ENCODE measurements at regions not wholly inside any gene's neighbourhood (a gene's known extent, or its start where the extent isn't known, plus 50 kb on each side); places are given as distances from the start of the nearest gene placed in this dataset.

GRCh38 chr13:33953781-33954180 lies 135.8 kb downstream of the RFC3 start:
- no peak for DNase-seq

DNA sequence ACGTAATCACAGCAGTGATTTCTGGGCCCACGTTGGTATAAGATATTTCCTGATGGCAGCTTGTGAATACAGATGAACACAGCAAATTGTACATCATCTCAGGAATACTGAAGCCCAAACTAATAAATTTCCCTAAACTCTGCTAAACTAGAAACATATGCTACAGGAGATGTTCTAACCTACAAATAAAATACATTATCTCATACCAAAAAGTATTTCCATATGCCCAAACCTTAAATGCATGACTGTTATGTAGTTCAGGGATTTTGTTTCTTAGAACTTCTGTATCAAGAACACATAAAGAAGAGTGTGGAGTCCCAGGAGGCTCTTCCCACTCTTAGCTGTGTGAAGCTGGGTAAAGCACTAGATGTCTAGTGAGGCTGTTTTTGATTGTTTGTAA lies 138.4 kb downstream of the RFC3 start:
- DNase-seq = no peak

GRCh38 chr13:33957497-33957905 lies 139.6 kb downstream of the RFC3 start:
- DNase-seq = no peak

DNA sequence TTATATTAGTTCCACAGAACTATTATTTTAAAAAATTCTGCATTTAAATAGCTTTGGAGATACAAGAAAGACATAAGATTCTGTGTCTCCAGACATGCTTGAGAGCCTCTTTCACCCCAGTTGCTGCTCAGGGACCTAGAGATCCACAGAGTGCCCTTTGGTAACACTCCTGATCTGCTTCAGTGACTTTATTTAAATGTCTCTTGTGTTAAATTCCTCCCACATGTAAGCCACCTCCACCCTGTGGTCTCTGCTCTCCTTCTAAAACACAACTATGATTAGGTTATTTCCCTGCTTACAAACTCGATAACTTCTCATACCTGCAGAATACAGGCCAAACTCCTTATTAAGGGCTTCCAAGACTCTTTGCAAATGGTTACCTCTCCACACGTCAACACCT lies 141.0 kb downstream of the RFC3 start:
- no peak for DNase-seq

DNA sequence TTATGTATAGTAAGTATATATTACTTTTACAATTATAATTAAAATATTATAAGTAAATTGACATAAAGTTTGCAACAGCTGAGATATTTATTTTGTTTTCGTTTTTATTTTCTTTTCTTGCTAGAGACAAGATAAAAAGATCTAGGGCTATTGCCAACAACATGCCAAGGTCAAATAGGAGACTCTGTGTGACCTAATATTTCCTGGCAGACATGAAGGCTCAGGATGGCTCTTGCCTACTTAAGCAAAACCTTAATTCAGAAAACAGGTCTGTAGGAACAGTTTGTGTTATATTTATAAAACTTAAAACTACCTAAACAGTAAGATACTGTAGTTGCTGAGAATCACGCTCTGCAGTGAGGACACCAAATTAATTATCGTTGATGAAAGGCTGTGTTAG lies 145.2 kb downstream of the RFC3 start:
- DNase-seq = no peak

- DNase-seq = no peak
Measured at GRCh38 chr13:33963895-33964294, 145.9 kb downstream of the RFC3 start.

- DNase-seq = no peak
Measured at GRCh38 chr13:33968520-33969507, 150.9 kb downstream of the RFC3 start.

DNA sequence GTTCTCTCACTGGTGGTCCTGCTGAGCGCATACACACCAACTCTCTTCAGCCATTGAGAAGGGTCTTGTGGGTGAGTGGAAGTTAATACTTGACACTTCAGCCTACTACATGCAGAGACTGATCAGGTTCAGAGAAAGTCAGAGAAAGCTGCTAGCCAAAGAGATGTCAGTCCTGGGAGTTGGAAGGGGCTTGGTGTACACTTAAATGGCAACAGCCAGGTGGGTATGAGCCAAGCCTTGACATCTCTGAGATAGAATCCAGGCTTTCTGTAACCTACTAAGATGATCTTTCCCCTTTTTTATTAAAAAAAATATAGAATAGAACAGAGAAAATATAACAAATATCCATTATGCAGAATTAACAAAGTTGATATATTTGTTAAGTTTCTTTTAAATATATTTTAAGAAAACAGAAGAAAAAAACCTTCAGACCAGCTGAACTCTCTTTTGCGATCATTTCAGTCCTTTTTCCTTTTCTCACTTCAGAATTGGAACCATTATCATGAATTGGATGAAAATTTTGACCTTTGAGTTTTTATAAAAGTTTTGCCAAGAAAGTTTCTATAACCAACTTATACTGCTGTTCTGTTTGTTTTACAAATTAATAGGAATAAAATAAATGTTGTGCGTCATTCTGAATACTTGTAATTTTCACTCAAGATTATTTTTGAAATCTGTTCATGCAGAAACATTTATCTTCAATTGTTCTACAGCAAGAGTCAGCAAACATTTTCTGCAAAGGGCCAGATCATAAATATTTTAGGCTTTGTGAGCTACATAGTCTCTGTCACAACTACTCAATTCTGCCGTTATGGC lies 153.0 kb downstream of the RFC3 start:
- DNase-seq = no peak

GRCh38 chr13:33971562-33971819 lies 153.5 kb downstream of the RFC3 start:
- DNase-seq = no peak

GRCh38 chr13:33973194-33973593 lies 155.2 kb downstream of the RFC3 start:
- DNase-seq = no peak

GRCh38 chr13:33976965-33977364 lies 159.0 kb downstream of the RFC3 start:
- no peak for DNase-seq

- DNase-seq = no peak
Measured at GRCh38 chr13:33978653-33979052, 160.7 kb downstream of the RFC3 start.

GRCh38 chr13:33992881-33993336 lies 175.0 kb downstream of the RFC3 start:
- no peak for DNase-seq

- no peak for DNase-seq
Measured at GRCh38 chr13:33994198-33994597, 176.2 kb downstream of the RFC3 start.

DNA sequence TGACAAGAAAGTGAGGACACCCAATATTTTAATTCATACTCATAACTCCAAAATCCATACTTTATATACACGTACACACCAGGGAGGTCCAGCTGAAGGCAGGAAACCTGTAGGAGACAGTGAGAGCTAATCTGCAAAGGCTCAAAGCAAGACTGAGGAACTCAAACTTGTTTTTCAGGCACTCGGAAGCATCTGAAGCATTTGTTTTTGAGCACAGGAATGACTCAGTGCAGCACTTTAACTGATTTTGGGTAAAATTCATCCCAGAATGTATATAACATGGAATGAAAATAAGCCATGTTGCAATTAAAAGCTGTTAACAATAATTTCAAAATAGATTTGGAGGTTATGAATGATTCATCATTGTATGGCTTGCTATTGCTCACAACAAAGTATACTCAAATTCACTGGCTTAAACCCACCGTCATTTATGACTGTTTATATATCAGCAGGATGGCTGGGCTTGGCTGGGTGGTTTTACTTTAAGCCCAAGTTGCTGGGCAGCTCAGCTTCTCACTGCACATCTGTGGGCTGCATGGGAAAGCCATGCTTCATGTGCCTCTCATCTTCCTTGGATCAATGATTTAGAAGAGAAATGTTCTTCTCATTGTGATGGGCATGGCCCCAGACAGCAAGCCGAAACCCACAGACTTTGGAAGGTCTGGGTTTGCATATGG lies 177.0 kb downstream of the RFC3 start:
- DNase-seq = no peak

GRCh38 chr13:33996636-33997035 lies 178.7 kb downstream of the RFC3 start:
- no peak for DNase-seq

DNA sequence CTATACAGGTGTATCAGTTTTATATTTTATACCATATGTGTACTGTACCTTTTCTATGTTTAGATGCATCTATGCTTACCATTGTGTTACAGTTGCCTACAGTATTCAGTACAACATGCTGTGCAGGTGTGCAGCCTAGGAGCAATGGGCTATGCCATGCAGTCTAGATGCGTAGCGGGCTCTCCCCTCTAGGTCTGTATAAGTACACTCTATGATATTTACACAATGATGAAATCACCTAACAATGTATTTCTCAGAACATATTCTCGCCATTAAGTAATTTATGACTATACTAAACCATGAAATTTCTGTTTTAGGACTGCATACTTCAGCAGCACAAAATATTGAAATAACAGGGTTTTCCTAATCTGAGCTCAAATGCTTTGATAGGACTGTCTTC lies 179.6 kb downstream of the RFC3 start:
- no peak for DNase-seq

DNA sequence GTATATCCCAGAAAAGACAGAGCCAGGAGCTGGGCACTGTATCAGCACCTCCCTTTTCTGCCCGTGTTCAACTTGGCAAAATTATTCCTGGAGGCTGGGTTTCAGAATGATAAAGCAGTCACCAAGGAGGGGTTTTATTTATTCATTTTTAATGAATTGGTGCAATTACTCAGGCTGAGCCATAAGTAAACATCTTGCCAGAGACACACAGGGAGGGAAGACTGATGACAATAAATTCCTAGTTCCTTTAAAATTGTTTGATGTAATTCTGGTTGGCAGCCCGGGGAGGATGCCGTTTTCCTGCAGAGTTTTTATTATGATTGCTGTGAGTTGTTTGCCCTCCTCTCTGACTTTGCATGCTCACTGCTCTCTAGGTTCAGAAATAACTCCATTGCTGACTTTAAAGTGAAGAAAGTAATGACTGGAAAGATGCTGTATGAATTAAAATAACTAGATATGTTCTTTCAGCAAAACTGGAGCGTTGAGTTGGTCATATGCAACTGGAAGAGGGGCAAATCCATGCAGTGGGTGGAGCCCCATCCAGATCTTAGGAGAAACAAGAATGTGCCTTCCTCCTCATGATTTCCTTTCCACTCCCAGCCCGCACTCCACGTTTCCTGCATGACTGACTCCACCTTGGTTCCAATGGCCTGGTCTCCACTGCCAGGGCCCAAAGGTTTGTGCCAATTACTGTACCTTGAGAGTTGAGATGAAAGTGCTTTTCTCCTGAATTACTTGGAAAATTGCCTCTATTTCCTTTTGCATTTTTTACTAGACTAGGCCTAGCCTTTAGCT lies 182.1 kb downstream of the RFC3 start:
- no peak for DNase-seq

DNA sequence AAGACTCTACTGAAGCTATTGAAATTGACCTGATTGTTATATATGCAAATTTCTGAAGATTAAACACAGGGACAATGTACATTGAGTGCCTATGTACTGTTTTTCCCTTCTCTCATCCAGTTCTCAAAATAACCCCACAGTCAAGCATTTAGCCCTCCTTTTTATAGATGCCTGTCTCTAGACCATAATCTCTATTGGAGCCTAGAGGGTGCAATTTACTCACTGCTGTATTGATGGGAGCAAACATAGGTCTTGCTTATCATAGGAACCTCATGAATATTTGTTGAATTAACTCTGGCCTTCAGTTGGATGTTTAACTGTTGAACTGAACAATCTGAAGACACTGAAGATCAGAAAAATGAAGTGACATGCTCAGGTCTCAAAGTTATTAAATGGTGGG lies 183.0 kb downstream of the RFC3 start:
- DNase-seq = no peak

GRCh38 chr13:34001389-34001788 lies 183.4 kb downstream of the RFC3 start:
- DNase-seq = no peak

DNA sequence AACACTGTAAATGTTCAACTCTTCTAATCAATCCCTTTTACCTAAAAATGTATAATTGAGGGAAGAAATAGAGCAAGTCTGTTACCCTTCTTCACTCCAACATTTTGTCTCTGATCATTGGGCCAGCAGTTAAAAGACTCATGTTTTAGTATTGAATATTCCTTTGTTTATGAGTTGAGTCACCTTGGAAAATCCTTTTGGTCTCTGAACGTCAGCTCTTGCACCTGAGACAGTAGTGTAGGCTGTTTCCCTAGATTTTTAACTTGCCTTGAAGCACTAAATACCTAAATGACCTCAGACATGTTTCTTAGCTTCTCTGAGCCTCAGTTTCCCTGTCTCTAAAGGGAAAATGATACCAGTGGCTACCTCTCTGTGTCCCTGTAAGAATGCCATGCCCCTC lies 184.2 kb downstream of the RFC3 start:
- no peak for DNase-seq

DNA sequence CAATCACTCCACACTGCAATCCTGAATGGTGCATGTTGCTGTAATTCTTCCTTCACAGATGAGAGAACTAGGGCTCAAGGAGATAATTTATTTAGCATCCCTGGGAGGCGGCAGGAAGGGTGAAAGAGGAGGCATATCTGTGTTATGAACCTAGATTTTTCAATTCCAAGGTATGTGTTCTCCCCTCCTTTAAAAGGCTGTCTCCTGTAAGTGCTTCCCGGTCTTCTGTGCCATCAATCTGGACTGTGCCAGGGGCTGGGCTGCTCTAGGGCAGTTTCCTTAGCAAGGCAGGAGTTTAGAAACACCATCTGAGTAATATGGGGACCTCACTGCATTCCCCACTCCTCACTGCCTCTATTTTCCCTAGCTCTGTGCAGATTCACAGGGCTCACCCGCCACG lies 185.0 kb downstream of the RFC3 start:
- no peak for DNase-seq

DNA sequence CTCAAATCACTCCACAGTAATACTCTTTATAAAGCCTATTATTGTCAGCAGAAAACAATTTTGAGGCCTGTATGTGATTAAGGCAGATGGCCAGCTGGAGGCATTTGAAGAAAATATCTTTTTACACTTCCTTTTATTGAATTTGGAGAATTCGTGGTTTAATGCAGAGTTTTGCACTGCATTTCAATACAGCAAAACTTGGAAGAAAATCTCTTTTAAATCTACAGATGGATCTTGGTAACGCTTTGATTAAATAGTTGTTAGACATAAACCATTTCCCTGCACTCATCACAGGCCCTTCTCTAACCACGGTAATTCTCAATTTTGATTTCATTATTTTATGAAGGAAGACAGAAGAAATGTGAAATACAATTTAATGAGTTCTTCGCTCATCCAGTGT lies 185.7 kb downstream of the RFC3 start:
- DNase-seq = no peak

Data from NCI-H1105 (cell line).